ENCODE measurements at regions not wholly inside any gene's neighbourhood (a gene's known extent, or its start where the extent isn't known, plus 50 kb on each side); places are given as distances from the start of the nearest gene placed in this dataset.

- Histone ChIP-seq H3K56ac (ENCODE audit: insufficient read length, low read depth, low read length) (no peak overlapping the region), H3K9ac (ENCODE audit: extremely low read depth, insufficient read length, low read length) (no peak overlapping the region), H3K14ac (ENCODE audit: insufficient read depth, low read length) (no peak overlapping the region), H3K9me3 (ENCODE audit: control insufficient read depth, low read depth, low read length) (no peaks in the 10 kb centered on the region), H3K79me2 (ENCODE audit: insufficient read depth, low read length) (no peaks in the 10 kb centered on the region), H2AFZ (ENCODE audit: low read length) (no peak overlapping the region), H2BK15ac (ENCODE audit: low read depth, low read length) (no peak overlapping the region), H4K20me1 (ENCODE audit: control insufficient read depth, insufficient read depth, insufficient read length) (no peaks in the 10 kb centered on the region), H3K27me3 (ENCODE audit: insufficient read depth, low read length) (no peaks in the 10 kb centered on the region), H3T11ph (ENCODE audit: low read length) (no peak overlapping the region), H3K27ac (ENCODE audit: insufficient read length, low read depth, low read length) (no peak overlapping the region), H4K5ac (ENCODE audit: insufficient read length, low read depth, low read length) (no peak overlapping the region), H4K91ac (ENCODE audit: insufficient read length, low read depth, low read length) (no peak overlapping the region), H2BK12ac (ENCODE audit: insufficient read length, low read depth, low read length) (no peak overlapping the region), H2AK5ac (ENCODE audit: insufficient read length, low read length) (no peak overlapping the region), H4K8ac (replicated peaks; ENCODE audit: insufficient read length, low read depth, low read length) (no peak overlapping the region), H3K23ac (ENCODE audit: insufficient read length, low read depth, low read length) (no peak overlapping the region), H3K4me2 (ENCODE audit: insufficient read depth, insufficient read length, low read length) (no peak overlapping the region), H2BK20ac (ENCODE audit: low read depth, low read length, poor library complexity, severe bottlenecking) (no peak overlapping the region), H3K23me2 (ENCODE audit: insufficient read length, low read depth, low read length, poor library complexity, severe bottlenecking) (no peaks in the 10 kb centered on the region), H3K79me1 (ENCODE audit: insufficient read depth, low read depth, low read length, poor library complexity, severe bottlenecking) (no peaks in the 10 kb centered on the region), H2BK5ac (ENCODE audit: insufficient read length, low read length) (no peak overlapping the region), H3K4ac (ENCODE audit: low read depth, low read length) (no peak overlapping the region), H3K18ac (ENCODE audit: insufficient read length, low read depth, low read length) (no peak overlapping the region), H3K4me1 (ENCODE audit: insufficient read depth, low read length) (no peaks in the 10 kb centered on the region), H2BK120ac (ENCODE audit: low read depth, low read length, poor library complexity, severe bottlenecking) (no peak overlapping the region)
- Mint-ChIP-seq H3K27me3 (ENCODE audit: low read depth) (no peaks in the 10 kb centered on the region), H3K27ac (no peak overlapping the region), H3K36me3 (ENCODE audit: insufficient read depth in 1 of 3, low read depth in 3 of 3) (peaks cover 11 to 17% (median 16%) of the 10 kb centered on the region in 3 experiments), H3K4me1 (peaks cover 0 to 4% of the 10 kb centered on the region in 2 experiments; a peak in 1 of 4 replicates), H3K4me3 (no peak overlapping the region), H3K9me3 (peaks cover 14 to 18% of the 10 kb centered on the region in 2 experiments)
- WGBS (ENCODE audit: extremely low coverage, insufficient read length, low lambda C conversion rate) = no CpG with 5 or more reads among the region's 2 CpGs
- TF ChIP-seq CTCF (conservative IDR thresholded peaks at IDR 0.05) = no peak
- DNase-seq = no peak
Measured at GRCh38 chr14:53758141-53758540, 198.5 kb downstream of the BMP4 start.
